Naive thymus-derived CD4-positive, alpha-beta T cell (primary cell): ENCODE measurements at regions not wholly inside any gene's neighbourhood (a gene's known extent, or its start where the extent isn't known, plus 50 kb on each side); places are given as distances from the start of the nearest gene placed in this dataset.
"Not testable (repeated sequence)": the region's sequence is repeated elsewhere in the genome, so short reads cannot be mapped to it uniquely, and the experiment has no call there.

Experiments used
- ATAC-seq: fragments of 150-1000 bp; cut with Tn5 transposase; 2 replicates; pipeline ENCODE4 v1.10.0; 2021; ENCODE audit warnings: mild to moderate bottlenecking, moderate library complexity
- CTCF ChIA-PET: fragments of 350-600 bp; sonication (Branson Sonifier 250); formaldehyde crosslinking; loops from one replicate; lab custom pipeline; 2021; ENCODE audit warnings: antibody characterized with exemption; lab: Charles Lee
- POLR2A ChIA-PET: fragments of 350-600 bp; sonication (Branson Sonifier 250); formaldehyde crosslinking; loops from one replicate; lab custom pipeline; 2021; ENCODE audit warnings: antibody characterized with exemption, inconsistent platforms; lab: Charles Lee
- DNase-seq, 9 donors: peaks; one replicate each; pipeline versions ENCODE4 v3.0.0 to v3.0.0-alpha.2; 2020 to 2022; ENCODE audit warnings: mixed read lengths in 1 of 9
- H3K27ac ChIP-seq: one replicate; pipeline ENCODE4 v1.7.0; 2013; ENCODE audit warnings: mild to moderate bottlenecking, low read depth, low read length, moderate library complexity
- H3K27me3 ChIP-seq, 2 donors: one replicate each; pipeline ENCODE4 v1.7.0; 2013; ENCODE audit warnings: low read length in 2 of 2, mild to moderate bottlenecking in 2 of 2, moderate library complexity in 2 of 2; ENCODE audit not compliant: control insufficient read depth in 2 of 2, insufficient read depth in 2 of 2
- H3K36me3 ChIP-seq, 3 experiments: 1 replicate in 2 of 3; 2 replicates in 1 of 3; pipeline ENCODE4 v1.7.0; 2013; ENCODE audit warnings: low read length in 3 of 3, mild to moderate bottlenecking in 3 of 3, moderate library complexity in 1 of 3; ENCODE audit not compliant: insufficient read depth in 3 of 3, control insufficient read depth in 2 of 3
- H3K4me1 ChIP-seq, 2 donors: one replicate each; pipeline ENCODE4 v1.7.0; 2013; ENCODE audit warnings: low read length in 2 of 2, mild to moderate bottlenecking in 2 of 2, moderate library complexity in 1 of 2; ENCODE audit not compliant: control insufficient read depth in 2 of 2, insufficient read depth in 2 of 2
- H3K4me3 ChIP-seq: 2 replicates; pipeline ENCODE4 v1.7.0; 2013; ENCODE audit warnings: mild to moderate bottlenecking, low read length
- H3K9me3 ChIP-seq, 3 experiments: 1 replicate in 2 of 3; 2 replicates in 1 of 3; pipeline ENCODE4 v1.7.0; 2013; ENCODE audit warnings: low read length in 3 of 3; ENCODE audit not compliant: control insufficient read depth in 2 of 3
- H3K27ac Mint-ChIP-seq, 9 donors: one replicate each; pipeline ENCODE4 v1.8.0; 2020 to 2022; ENCODE audit warnings: mixed read lengths in 9 of 9, mild to moderate bottlenecking in 8 of 9, moderate library complexity in 5 of 9, inconsistent platforms in 2 of 9
- H3K27me3 Mint-ChIP-seq, 5 donors: one replicate each; pipeline ENCODE4 v1.8.0; 2021 to 2022; ENCODE audit warnings: mixed read lengths in 5 of 5, mild to moderate bottlenecking in 1 of 5
- H3K36me3 Mint-ChIP-seq, 5 donors: one replicate each; pipeline ENCODE4 v1.8.0; 2020 to 2022; ENCODE audit warnings: mixed read lengths in 5 of 5, mild to moderate bottlenecking in 3 of 5, inconsistent platforms in 1 of 5
- H3K4me1 Mint-ChIP-seq, 7 donors: one replicate each; pipeline ENCODE4 v1.8.0; 2020 to 2022; ENCODE audit warnings: mixed read lengths in 7 of 7, mild to moderate bottlenecking in 3 of 7, inconsistent platforms in 1 of 7
- H3K4me3 Mint-ChIP-seq, 10 donors: one replicate each; pipeline ENCODE4 v1.8.0; 2020 to 2022; ENCODE audit warnings: mild to moderate bottlenecking in 10 of 10, mixed read lengths in 10 of 10, moderate library complexity in 6 of 10, inconsistent platforms in 2 of 10
- H3K9me3 Mint-ChIP-seq, 11 donors: one replicate each; pipeline ENCODE4 v1.8.0; 2020 to 2022; ENCODE audit warnings: mixed read lengths in 11 of 11, mild to moderate bottlenecking in 4 of 11, inconsistent platforms in 1 of 11, moderate library complexity in 1 of 11
- intact Hi-C, 2 donors: fragments of 100-400 bp; cut with micrococcal nuclease; formaldehyde crosslinking; loops; one replicate each; pipeline ENCODE4 v1.15.1; 2023

GRCh38 chr13:108084840-108085239, 130.5 kb downstream of the LIG4 start:
- Mint-ChIP-seq H3K4me1 (peaks cover 0 to 8% (median 0%) of the 10 kb centered on the region in 7 donors), H3K27ac (no peak overlapping the region), H3K4me3 (no peak overlapping the region), H3K9me3 (peaks cover 0 to 6% (median 0%) of the 10 kb centered on the region in 11 donors), H3K36me3 (no peaks in the 10 kb centered on the region), H3K27me3 (peaks cover 0 to 3% (median 0%) of the 10 kb centered on the region in 5 donors)
- POLR2A ChIA-PET, result no interaction called here
- intact Hi-C loops, result no loop called here
- Histone ChIP-seq H3K27ac (no peak overlapping the region), H3K4me1 (no peaks in the 10 kb centered on the region), H3K4me3 (no peak overlapping the region), H3K27me3 (no peaks in the 10 kb centered on the region), H3K36me3 (no peaks in the 10 kb centered on the region), H3K9me3 (no peaks in the 10 kb centered on the region)
- no peak for ATAC-seq
- CTCF ChIA-PET, result no interaction called here
- no peak for DNase-seq

GRCh38 chr13:108083056-108083455, 132.3 kb downstream of the LIG4 start:
- H3K4me3 ChIP-seq, result no peak overlapping the region
- intact Hi-C loops, result no loop called here
- H3K9me3 Mint-ChIP-seq, result peaks cover 0 to 14% (median 7%) of the 10 kb centered on the region in 11 donors
- H3K9me3 ChIP-seq, result no peaks in the 10 kb centered on the region
- H3K36me3 ChIP-seq, result no peaks in the 10 kb centered on the region
- peaks cover 0 to 3% (median 0%) of the 10 kb centered on the region in 5 donors for H3K36me3 Mint-ChIP-seq
- H3K27ac ChIP-seq, result no peak overlapping the region
- ChIA-PET CTCF (no interaction called here), POLR2A (no interaction called here)
- H3K27ac Mint-ChIP-seq, result no peak overlapping the region
- no peaks in the 10 kb centered on the region for H3K4me1 ChIP-seq
- H3K4me1 Mint-ChIP-seq, result peaks cover 0 to 5% (median 0%) of the 10 kb centered on the region in 7 donors
- no peaks in the 10 kb centered on the region for H3K27me3 ChIP-seq
- H3K27me3 Mint-ChIP-seq, result peaks cover 0 to 4% (median 0%) of the 10 kb centered on the region in 5 donors
- ATAC-seq, result no peak
- H3K4me3 Mint-ChIP-seq, result no peak overlapping the region
- DNase-seq, result no peak

- ATAC-seq, result no peak
- Mint-ChIP-seq H3K27ac (no peak overlapping the region), H3K9me3 (peaks cover 0 to 14% (median 7%) of the 10 kb centered on the region in 11 donors), H3K27me3 (peaks cover 0 to 4% (median 0%) of the 10 kb centered on the region in 5 donors), H3K36me3 (peaks cover 0 to 3% (median 0%) of the 10 kb centered on the region in 5 donors), H3K4me1 (peaks cover 0 to 5% (median 0%) of the 10 kb centered on the region in 7 donors), H3K4me3 (no peak overlapping the region)
- ChIA-PET CTCF (no interaction called here), POLR2A (no interaction called here)
- Histone ChIP-seq H3K36me3 (no peaks in the 10 kb centered on the region), H3K27ac (no peak overlapping the region), H3K4me3 (no peak overlapping the region), H3K27me3 (no peaks in the 10 kb centered on the region), H3K4me1 (no peaks in the 10 kb centered on the region), H3K9me3 (no peaks in the 10 kb centered on the region)
- intact Hi-C loops, result no loop called here
- DNase-seq, result no peak
These were observed 132.9 kb downstream of the LIG4 start for GRCh38 chr13:108082481-108082880.

GRCh38 chr13:108077284-108077683, 138.1 kb downstream of the LIG4 start:
- CTCF ChIA-PET, result no interaction called here
- Mint-ChIP-seq H3K9me3 (peaks cover 6 to 41% (median 13%) of the 10 kb centered on the region in 11 donors), H3K4me1 (no peaks in the 10 kb centered on the region), H3K27ac (no peak overlapping the region), H3K27me3 (peaks cover 0 to 4% (median 0%) of the 10 kb centered on the region in 5 donors), H3K4me3 (no peak overlapping the region), H3K36me3 (peaks cover 0 to 4% (median 3%) of the 10 kb centered on the region in 5 donors)
- POLR2A ChIA-PET, result no interaction called here
- H3K36me3 ChIP-seq, result no peaks in the 10 kb centered on the region
- no peaks in the 10 kb centered on the region for H3K4me1 ChIP-seq
- no peaks in the 10 kb centered on the region for H3K27me3 ChIP-seq
- H3K27ac ChIP-seq, result no peak overlapping the region
- H3K9me3 ChIP-seq, result no peaks in the 10 kb centered on the region
- no peak overlapping the region for H3K4me3 ChIP-seq
- no peak for DNase-seq
- intact Hi-C loops, result no loop called here
- no peak for ATAC-seq

- H3K36me3 ChIP-seq, H3K4me1 ChIP-seq, intact Hi-C loops, H3K9me3 ChIP-seq, H3K36me3 Mint-ChIP-seq, CTCF ChIA-PET, DNase-seq, H3K27me3 Mint-ChIP-seq, H3K4me3 Mint-ChIP-seq, ATAC-seq, POLR2A ChIA-PET, H3K4me3 ChIP-seq, H3K27me3 ChIP-seq, H3K27ac ChIP-seq: not testable (repeated sequence)
- H3K4me1 Mint-ChIP-seq, result peaks cover 0 to 18% (median 0%) of the 10 kb centered on the region in 7 donors
- H3K9me3 Mint-ChIP-seq, result peaks cover 10 to 56% (median 24%) of the 10 kb centered on the region in 11 donors
- peak overlapping the region in 1 of 9 donors; percentile 46 for H3K27ac Mint-ChIP-seq
These were observed 140.9 kb downstream of the LIG4 start for GRCh38 chr13:108074429-108074828.

GRCh38 chr13:108070925-108071324, 144.4 kb downstream of the LIG4 start:
- Histone ChIP-seq H3K4me1 (no peaks in the 10 kb centered on the region), H3K4me3 (no peak overlapping the region), H3K27me3 (no peaks in the 10 kb centered on the region), H3K9me3 (no peaks in the 10 kb centered on the region), H3K27ac (no peak overlapping the region), H3K36me3 (no peaks in the 10 kb centered on the region)
- ATAC-seq (no peak), DNase-seq (no peak)
- Mint-ChIP-seq H3K27me3 (peaks cover 0 to 6% (median 0%) of the 10 kb centered on the region in 5 donors), H3K4me1 (peaks cover 0 to 22% (median 0%) of the 10 kb centered on the region in 7 donors), H3K9me3 (peaks cover 4 to 59% (median 21%) of the 10 kb centered on the region in 11 donors), H3K27ac (peak overlapping the region in 3 of 9 donors; percentile 17 to 65 (median 28)), H3K36me3 (peaks cover 0 to 20% (median 7%) of the 10 kb centered on the region in 5 donors), H3K4me3 (peak overlapping the region in 2 of 10 donors; percentile 34 to 80)
- ChIA-PET POLR2A (no interaction called here), CTCF (no interaction called here)
- intact Hi-C loops, result no loop called here

- intact Hi-C loops, result no loop called here
- Histone ChIP-seq H3K4me1 (no peaks in the 10 kb centered on the region), H3K27me3 (no peaks in the 10 kb centered on the region), H3K36me3 (no peaks in the 10 kb centered on the region), H3K4me3 (no peak overlapping the region), H3K9me3 (no peaks in the 10 kb centered on the region), H3K27ac (no peak overlapping the region)
- peak overlapping the region in 3 of 9 donors; percentile 5 to 65 (median 28) for H3K27ac Mint-ChIP-seq
- CTCF ChIA-PET, result no interaction called here
- peaks cover 0 to 20% (median 7%) of the 10 kb centered on the region in 5 donors for H3K36me3 Mint-ChIP-seq
- H3K9me3 Mint-ChIP-seq, result peaks cover 4 to 54% (median 21%) of the 10 kb centered on the region in 11 donors
- POLR2A ChIA-PET, result no interaction called here
- ATAC-seq (no peak), DNase-seq (no peak)
- H3K27me3 Mint-ChIP-seq, result peaks cover 0 to 6% (median 0%) of the 10 kb centered on the region in 5 donors
- peaks cover 0 to 22% (median 0%) of the 10 kb centered on the region in 7 donors for H3K4me1 Mint-ChIP-seq
- H3K4me3 Mint-ChIP-seq, result peak overlapping the region in 2 of 10 donors; percentile 34 to 80
These were observed 144.8 kb downstream of the LIG4 start for GRCh38 chr13:108070491-108070890.
